Gastroesophageal sphincter (tissue), 3 donors: ENCODE measurements at regions not wholly inside any gene's neighbourhood (a gene's known extent, or its start where the extent isn't known, plus 50 kb on each side); places are given as distances from the start of the nearest gene placed in this dataset.

ENCODE experiments used
- EP300 ChIP-seq: sonication (generic); formaldehyde crosslinking; IDR thresholded peaks from one replicate; pipeline ENCODE4 v1.6.1; 2017; ENCODE audit warnings: antibody characterized with exemption, mild to moderate bottlenecking
- POLR2A ChIP-seq, 2 donors: fragments of 450-650 bp; IDR thresholded peaks; one replicate each; pipeline ENCODE4 v1.6.1; 2017; ENCODE audit warnings: antibody characterized with exemption in 2 of 2, mild to moderate bottlenecking in 2 of 2, moderate library complexity in 1 of 2
- TF ChIP-seq, protein P1 (sequence below), 4 experiments: fragments of 200-600 bp in 2 of 4; fragments of 450-650 bp in 2 of 4; sonication (generic) in 1 of 4; IDR thresholded peaks; one replicate each; pipeline ENCODE4 v1.5.1; 2017 to 2019; ENCODE audit warnings: antibody characterized with exemption in 4 of 4, mild to moderate bottlenecking in 2 of 4, moderate library complexity in 2 of 4

DNA sequence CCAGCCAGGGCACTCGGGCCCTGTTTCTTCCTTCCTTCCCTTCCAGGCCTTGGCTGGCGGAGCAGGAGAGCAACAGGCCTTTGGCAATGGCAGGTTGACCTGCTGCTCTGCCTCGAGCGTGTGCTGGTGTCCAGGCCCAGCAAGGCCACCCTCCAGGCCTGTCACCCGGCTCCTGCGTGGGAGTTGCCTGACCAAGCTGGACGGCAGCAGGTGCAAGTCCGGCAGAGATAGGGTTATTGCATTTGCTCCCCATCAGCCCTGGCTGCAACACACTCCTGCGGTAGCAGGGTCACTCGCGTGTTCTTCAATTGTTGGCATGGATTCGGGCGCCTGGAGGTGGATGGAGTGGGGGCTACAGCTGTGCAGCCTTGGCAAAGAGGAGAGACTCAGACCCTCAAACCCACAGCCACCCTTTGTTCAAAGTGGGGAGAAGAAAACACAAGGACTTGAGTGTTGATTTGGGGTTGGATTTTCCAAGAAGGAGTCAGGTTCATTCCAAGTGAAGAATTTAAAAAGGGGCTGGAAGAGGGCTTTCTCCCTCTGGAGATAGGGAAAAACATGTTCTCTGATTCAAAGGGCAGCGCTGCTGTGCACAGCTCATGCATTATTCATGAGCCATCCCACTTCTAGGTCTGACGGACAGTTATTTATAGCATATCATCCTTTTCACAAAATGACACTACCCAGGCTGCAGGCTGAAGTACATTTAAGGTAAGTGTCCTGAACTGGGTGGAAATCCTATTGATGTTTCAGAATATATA, 64.2 kb upstream of the PITRM1 start:
- TF ChIP-seq, protein P1, sequence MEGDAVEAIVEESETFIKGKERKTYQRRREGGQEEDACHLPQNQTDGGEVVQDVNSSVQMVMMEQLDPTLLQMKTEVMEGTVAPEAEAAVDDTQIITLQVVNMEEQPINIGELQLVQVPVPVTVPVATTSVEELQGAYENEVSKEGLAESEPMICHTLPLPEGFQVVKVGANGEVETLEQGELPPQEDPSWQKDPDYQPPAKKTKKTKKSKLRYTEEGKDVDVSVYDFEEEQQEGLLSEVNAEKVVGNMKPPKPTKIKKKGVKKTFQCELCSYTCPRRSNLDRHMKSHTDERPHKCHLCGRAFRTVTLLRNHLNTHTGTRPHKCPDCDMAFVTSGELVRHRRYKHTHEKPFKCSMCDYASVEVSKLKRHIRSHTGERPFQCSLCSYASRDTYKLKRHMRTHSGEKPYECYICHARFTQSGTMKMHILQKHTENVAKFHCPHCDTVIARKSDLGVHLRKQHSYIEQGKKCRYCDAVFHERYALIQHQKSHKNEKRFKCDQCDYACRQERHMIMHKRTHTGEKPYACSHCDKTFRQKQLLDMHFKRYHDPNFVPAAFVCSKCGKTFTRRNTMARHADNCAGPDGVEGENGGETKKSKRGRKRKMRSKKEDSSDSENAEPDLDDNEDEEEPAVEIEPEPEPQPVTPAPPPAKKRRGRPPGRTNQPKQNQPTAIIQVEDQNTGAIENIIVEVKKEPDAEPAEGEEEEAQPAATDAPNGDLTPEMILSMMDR (IDR thresholded peaks at IDR 0.05), result no peak
- TF ChIP-seq EP300 (no peak), POLR2A (IDR thresholded peaks at IDR 0.05) (no peak)
